Astrocyte of the spinal cord (primary cell): ENCODE measurements at regions not wholly inside any gene's neighbourhood (a gene's known extent, or its start where the extent isn't known, plus 50 kb on each side); places are given as distances from the start of the nearest gene placed in this dataset.
"Not testable (repeated sequence)": the region's sequence is repeated elsewhere in the genome, so short reads cannot be mapped to it uniquely, and the experiment has no call there.

ENCODE experiments used
- DNase-seq: peaks from one replicate; pipeline ENCODE4 v3.0.0; 2011; ENCODE audit warnings: low read depth, low spot score
- H3K4me3 ChIP-seq: 2 replicates; pipeline ENCODE4 v1.5.1; 2011; ENCODE audit warnings: low read depth, mild to moderate bottlenecking, low read length, moderate library complexity
- CTCF ChIP-seq: IDR thresholded peaks from 2 replicates; pipeline ENCODE4 v1.5.1; 2012; ENCODE audit warnings: low read depth, mild to moderate bottlenecking, low read length, inconsistent platforms
- in situ Hi-C: cut with HindIII; loops from 2 replicates; pipeline ENCODE4 v1.10.0; 2017; ENCODE audit warnings: low sequenced_read_pairs

- DNase-seq, result no peak
- no peak for TF ChIP-seq CTCF
Measured at GRCh38 chr2:239870276-239870675, 154.9 kb downstream of the NDUFA10 start.

GRCh38 chr2:239869272-239870155 lies 155.6 kb downstream of the NDUFA10 start:
- in situ Hi-C loops, result no loop called here
- no peak overlapping the region for H3K4me3 ChIP-seq
- no peak for TF ChIP-seq CTCF
- DNase-seq, result no peak

More at GRCh38 chr2:239870276-239870675, 154.9 kb downstream of the NDUFA10 start:
- in situ Hi-C loops, result no loop called here
- H3K4me3 ChIP-seq, result no peak overlapping the region

GRCh38 chr2:239868556-239869181 lies 156.5 kb downstream of the NDUFA10 start:
- TF ChIP-seq CTCF, result no peak
- DNase-seq, result no peak
- H3K4me3 ChIP-seq, result no peak overlapping the region
- in situ Hi-C loops, result no loop called here

GRCh38 chr2:239866778-239867177 lies 158.4 kb downstream of the NDUFA10 start:
- DNase-seq, result no peak
- in situ Hi-C loops, result no loop called here
- TF ChIP-seq CTCF, result no peak
- no peak overlapping the region for H3K4me3 ChIP-seq

- DNase-seq, result no peak
- TF ChIP-seq CTCF, result no peak
- no peak overlapping the region for H3K4me3 ChIP-seq
- in situ Hi-C loops, result no loop called here
Measured at GRCh38 chr2:239866350-239866749, 158.8 kb downstream of the NDUFA10 start.

- DNase-seq, H3K4me3 ChIP-seq, in situ Hi-C loops: not testable (repeated sequence)
Measured at GRCh38 chr2:239865856-239866255, 159.3 kb downstream of the NDUFA10 start.

GRCh38 chr2:239865059-239865639 lies 160.0 kb downstream of the NDUFA10 start:
- TF ChIP-seq CTCF, result no peak
- in situ Hi-C loops, result no loop called here
- H3K4me3 ChIP-seq, result no peak overlapping the region
- DNase-seq, result no peak
